ENCODE measurements at regions not wholly inside any gene's neighbourhood (a gene's known extent, or its start where the extent isn't known, plus 50 kb on each side); places are given as distances from the start of the nearest gene placed in this dataset.

DNA sequence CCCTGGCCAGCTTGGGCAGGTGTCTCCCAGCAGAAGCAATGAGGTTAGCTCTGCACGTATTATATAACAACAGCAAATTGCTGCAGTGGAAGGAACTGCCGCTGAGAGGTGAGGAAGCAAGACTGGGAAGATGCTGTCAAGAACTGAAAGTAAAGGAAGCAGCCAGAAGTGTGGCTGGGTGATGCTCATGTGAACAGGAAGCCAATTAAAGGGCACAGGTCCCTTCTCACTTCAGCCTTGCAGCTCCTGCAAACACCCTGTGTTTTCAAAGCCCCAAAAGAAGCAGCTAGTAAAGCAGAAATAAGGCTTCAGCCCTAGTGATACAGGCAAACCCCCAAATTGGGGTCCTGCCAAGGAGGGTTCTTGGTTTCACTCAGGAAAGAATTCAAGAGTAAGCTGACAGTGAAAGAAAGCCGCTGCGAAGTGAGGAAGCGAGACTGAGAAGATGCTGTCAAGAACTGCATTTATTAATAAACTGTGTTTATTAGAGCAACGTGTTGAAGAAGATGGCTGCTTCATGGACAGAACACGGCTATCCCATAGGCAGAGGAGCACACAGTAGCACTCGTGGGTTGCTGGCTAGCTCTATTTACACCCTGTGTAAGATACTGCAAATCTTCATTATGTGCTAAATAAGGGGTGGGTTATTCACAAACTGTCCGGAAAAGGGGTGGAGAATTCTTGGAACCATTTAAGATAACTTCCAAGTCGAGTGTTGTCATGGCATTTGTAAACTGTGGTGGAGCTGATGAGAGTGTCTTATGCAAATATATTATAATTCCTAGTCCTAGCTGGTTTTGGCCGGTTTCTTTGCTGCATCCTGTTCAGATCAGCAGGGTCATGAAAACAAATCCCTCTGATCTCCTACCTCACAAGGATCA lies 152.2 kb downstream of the LINC00237 start:
- TF ChIP-seq CHCHD3 (CRISPR knock-in tag; IDR thresholded peaks at IDR 0.05) (no peak), KDM5B (IDR thresholded peaks at IDR 0.05; ENCODE audit: insufficient replicate concordance, low read depth, low read length) (no peak), ZNF778 (CRISPR knock-in tag; IDR thresholded peaks at IDR 0.05) (no peak), GTF2E2 (tag; IDR thresholded peaks at IDR 0.05) (no peak), C11orf30 (IDR thresholded peaks at IDR 0.05; ENCODE audit: low read depth) (no peak), ETV6 (IDR thresholded peaks at IDR 0.05; ENCODE audit: borderline replicate concordance in 1 of 2, low read depth in 2 of 2, low read length in 1 of 2) (no peak), ETV6 (CRISPR knock-in tag; IDR thresholded peaks at IDR 0.05; ENCODE audit: borderline replicate concordance) (no peak), LARP7 (IDR thresholded peaks at IDR 0.05) (no peak), ZFP1 (CRISPR knock-in tag; IDR thresholded peaks at IDR 0.05) (no peak), ZEB2 (IDR thresholded peaks at IDR 0.05) (no peak), CC2D1A (IDR thresholded peaks at IDR 0.05) (no peak), BCL6 (CRISPR knock-in tag; IDR thresholded peaks at IDR 0.05) (no peak), EP400 (IDR thresholded peaks at IDR 0.05) (no peak), NR3C1 (CRISPR knock-in tag; IDR thresholded peaks at IDR 0.05) (no peak), TEAD1 (CRISPR knock-in tag; IDR thresholded peaks at IDR 0.05) (no peak)

All from K562 (cell line).